Uterus (tissue), 2 donors: ENCODE measurements at regions not wholly inside any gene's neighbourhood (a gene's known extent, or its start where the extent isn't known, plus 50 kb on each side); places are given as distances from the start of the nearest gene placed in this dataset.

Experiments used
- CTCF ChIP-seq, 4 experiments: fragments of 200-600 bp in 2 of 4; fragments of 450-650 bp in 2 of 4; sonication (generic) in 2 of 4; IDR thresholded peaks; one replicate each; pipeline ENCODE4 v1.5.1; 2016 to 2019; ENCODE audit warnings: antibody characterized with exemption in 4 of 4, mild to moderate bottlenecking in 2 of 4, moderate library complexity in 1 of 4
- POLR2A ChIP-seq, 2 donors: fragments of 450-650 bp; IDR thresholded peaks; one replicate each; pipeline ENCODE4 v1.6.1; 2016; ENCODE audit warnings: antibody characterized with exemption in 2 of 2, mild to moderate bottlenecking in 1 of 2, moderate library complexity in 1 of 2

DNA sequence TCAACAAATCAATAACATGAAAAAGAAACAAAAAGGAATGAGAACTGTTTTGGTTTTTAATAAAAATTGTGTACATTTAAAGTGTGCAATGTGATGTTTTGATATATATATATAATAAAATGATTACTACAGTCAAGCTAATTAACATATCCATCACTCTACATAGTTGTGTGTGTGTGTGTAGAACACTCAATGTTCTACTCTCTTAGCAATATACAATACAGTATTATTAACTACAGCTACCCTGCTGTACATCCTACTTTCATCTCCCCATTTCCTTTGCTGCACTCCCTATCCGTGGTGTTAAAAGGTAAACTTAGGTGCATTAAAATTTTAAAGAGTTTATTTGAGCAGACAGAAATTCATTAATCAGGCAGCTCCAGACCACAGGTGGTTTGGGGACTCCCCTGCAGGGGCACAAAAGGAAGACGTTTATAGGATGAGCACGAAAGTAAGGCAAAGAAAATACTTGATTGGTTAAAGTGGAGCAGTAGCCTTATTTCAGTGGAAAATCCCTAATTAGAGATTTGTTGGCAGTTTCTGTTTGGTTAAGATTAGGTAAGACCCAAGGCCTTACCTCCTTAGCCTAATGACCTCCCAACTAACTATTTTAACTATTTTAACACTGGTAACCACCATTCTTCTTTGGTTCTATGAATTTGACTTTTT lies 61.8 kb upstream of the SNRK start:
- no peak for TF ChIP-seq CTCF (IDR thresholded peaks at IDR 0.05)
- TF ChIP-seq POLR2A (IDR thresholded peaks at IDR 0.05): no peak
